HEK293 (cell line): ENCODE measurements at regions not wholly inside any gene's neighbourhood (a gene's known extent, or its start where the extent isn't known, plus 50 kb on each side); places are given as distances from the start of the nearest gene placed in this dataset.

ENCODE experiments used
- BCL6B ChIP-seq: fragments of 450-650 bp; formaldehyde crosslinking; IDR thresholded peaks from 2 replicates; pipeline ENCODE4 v1.5.1; 2017; ENCODE audit warnings: missing biosample characterization, missing genetic modification characterization
- GFI1B ChIP-seq: fragments of 450-650 bp; formaldehyde crosslinking; IDR thresholded peaks from 2 replicates; pipeline ENCODE4 v1.5.1; 2016; ENCODE audit warnings: missing biosample characterization, missing genetic modification characterization
- GLIS1 ChIP-seq: fragments of 450-650 bp; formaldehyde crosslinking; IDR thresholded peaks from 2 replicates; pipeline ENCODE4 v1.5.1; 2016; ENCODE audit warnings: missing biosample characterization, missing genetic modification characterization
- KLF10 ChIP-seq: fragments of 450-650 bp; IDR thresholded peaks from 2 replicates; pipeline ENCODE4 v1.5.1; 2018; ENCODE audit warnings: missing biosample characterization, mild to moderate bottlenecking, missing genetic modification characterization
- PATZ1 ChIP-seq: fragments of 450-650 bp; formaldehyde crosslinking; IDR thresholded peaks from 2 replicates; pipeline ENCODE4 v1.5.1; 2016; ENCODE audit warnings: missing biosample characterization, missing genetic modification characterization
- REPIN1 ChIP-seq: fragments of 450-650 bp; formaldehyde crosslinking; IDR thresholded peaks from 2 replicates; pipeline ENCODE4 v1.5.1; 2017; ENCODE audit warnings: missing biosample characterization, missing genetic modification characterization, low read depth
- SCRT1 ChIP-seq: fragments of 450-650 bp; formaldehyde crosslinking; IDR thresholded peaks from 2 replicates; pipeline ENCODE4 v1.5.1; 2016; ENCODE audit warnings: missing biosample characterization, missing genetic modification characterization, borderline replicate concordance
- YY2 ChIP-seq: fragments of 450-650 bp; formaldehyde crosslinking; IDR thresholded peaks from 2 replicates; pipeline ENCODE4 v1.5.1; 2016; ENCODE audit warnings: missing biosample characterization, missing genetic modification characterization
- ZFP3 ChIP-seq: fragments of 450-650 bp; formaldehyde crosslinking; IDR thresholded peaks from 2 replicates; pipeline ENCODE4 v1.5.1; 2016; ENCODE audit warnings: low read depth, missing biosample characterization, missing genetic modification characterization
- ZNF112 ChIP-seq: fragments of 450-650 bp; formaldehyde crosslinking; IDR thresholded peaks from 2 replicates; pipeline ENCODE4 v1.5.0; 2017; ENCODE audit warnings: missing biosample characterization, missing genetic modification characterization
- ZNF175 ChIP-seq: fragments of 450-650 bp; formaldehyde crosslinking; IDR thresholded peaks from 2 replicates; pipeline ENCODE4 v1.5.1; 2016; ENCODE audit warnings: missing biosample characterization, missing genetic modification characterization
- ZNF221 ChIP-seq: fragments of 450-650 bp; formaldehyde crosslinking; IDR thresholded peaks from 2 replicates; pipeline ENCODE4 v1.5.1; 2017; ENCODE audit warnings: missing biosample characterization, missing genetic modification characterization, borderline replicate concordance
- ZNF239 ChIP-seq: fragments of 450-650 bp; formaldehyde crosslinking; IDR thresholded peaks from 2 replicates; pipeline ENCODE4 v1.5.1; 2016; ENCODE audit warnings: missing biosample characterization, missing genetic modification characterization
- ZNF394 ChIP-seq: fragments of 450-650 bp; formaldehyde crosslinking; IDR thresholded peaks from 2 replicates; pipeline ENCODE4 v1.5.1; 2016; ENCODE audit warnings: missing biosample characterization, missing genetic modification characterization, mild to moderate bottlenecking, moderate library complexity, borderline replicate concordance
- ZNF423 ChIP-seq: fragments of 450-650 bp; formaldehyde crosslinking; IDR thresholded peaks from 2 replicates; pipeline ENCODE4 v1.5.1; 2016; ENCODE audit warnings: missing biosample characterization, missing genetic modification characterization
- ZNF514 ChIP-seq: fragments of 450-650 bp; formaldehyde crosslinking; IDR thresholded peaks from 2 replicates; pipeline ENCODE4 v1.5.1; 2016; ENCODE audit warnings: missing biosample characterization, missing genetic modification characterization
- ZNF548 ChIP-seq: fragments of 450-650 bp; formaldehyde crosslinking; IDR thresholded peaks from 2 replicates; pipeline ENCODE4 v1.5.1; 2016; ENCODE audit warnings: missing biosample characterization, missing genetic modification characterization
- ZNF558 ChIP-seq: fragments of 450-650 bp; formaldehyde crosslinking; IDR thresholded peaks from 2 replicates; pipeline ENCODE4 v1.5.1; 2016; ENCODE audit warnings: missing biosample characterization, missing genetic modification characterization
- ZNF561 ChIP-seq: fragments of 450-650 bp; IDR thresholded peaks from 2 replicates; pipeline ENCODE4 v1.5.1; 2018; ENCODE audit warnings: missing biosample characterization, missing genetic modification characterization, borderline replicate concordance
- ZNF610 ChIP-seq: fragments of 450-650 bp; formaldehyde crosslinking; IDR thresholded peaks from 2 replicates; pipeline ENCODE4 v1.5.1; 2016; ENCODE audit warnings: missing biosample characterization, missing genetic modification characterization, borderline replicate concordance
- ZNF623 ChIP-seq: fragments of 450-650 bp; formaldehyde crosslinking; IDR thresholded peaks from 2 replicates; pipeline ENCODE4 v1.5.1; 2016; ENCODE audit warnings: missing biosample characterization, missing genetic modification characterization
- ZNF645 ChIP-seq: fragments of 450-650 bp; formaldehyde crosslinking; IDR thresholded peaks from 2 replicates; pipeline ENCODE4; 2016; ENCODE audit warnings: missing biosample characterization, missing genetic modification characterization
- ZNF701 ChIP-seq: fragments of 450-650 bp; formaldehyde crosslinking; IDR thresholded peaks from 2 replicates; pipeline ENCODE4 v1.5.1; 2016; ENCODE audit warnings: missing biosample characterization, missing genetic modification characterization
- ZNF776 ChIP-seq: fragments of 450-650 bp; formaldehyde crosslinking; IDR thresholded peaks from 2 replicates; pipeline ENCODE4 v1.5.0; 2017; ENCODE audit warnings: missing biosample characterization, missing genetic modification characterization, borderline replicate concordance
- ZSCAN30 ChIP-seq: fragments of 450-650 bp; IDR thresholded peaks from 2 replicates; pipeline ENCODE4 v1.5.1; 2018; ENCODE audit warnings: missing biosample characterization, mild to moderate bottlenecking, missing genetic modification characterization, moderate library complexity
- TF ChIP-seq, protein P1 (sequence below): fragments of 450-650 bp; formaldehyde crosslinking; IDR thresholded peaks from 2 replicates; pipeline ENCODE4 v1.5.1; 2016; ENCODE audit warnings: missing biosample characterization, missing genetic modification characterization, borderline replicate concordance
- TF ChIP-seq, protein P2 (sequence below): fragments of 450-650 bp; formaldehyde crosslinking; IDR thresholded peaks from 2 replicates; pipeline ENCODE4 v1.5.1; 2016; ENCODE audit warnings: missing biosample characterization, missing genetic modification characterization
- TF ChIP-seq, protein P3 (sequence below): fragments of 450-650 bp; formaldehyde crosslinking; IDR thresholded peaks from 2 replicates; pipeline ENCODE4 v1.5.1; 2016; ENCODE audit warnings: missing biosample characterization, missing genetic modification characterization

- TF ChIP-seq BCL6B (tag by site-specific recombination) (no peak), GFI1B (tag by site-specific recombination) (no peak), ZNF701 (tag by site-specific recombination) (no peak), YY2 (tag by site-specific recombination) (no peak), ZNF548 (no peak), ZNF112 (tag by site-specific recombination) (no peak), ZNF423 (no peak), ZNF561 (0 out of 2 replicates have a peak, but pooled peaks have one; percentile 38), REPIN1 (tag by site-specific recombination) (no peak; the same call in 1 of the 2 replicates), ZSCAN30 (tag by site-specific recombination) (no peak), SCRT1 (tag by site-specific recombination) (no peak), ZNF514 (tag by site-specific recombination) (no peak), ZNF239 (tag by site-specific recombination) (no peak), ZNF610 (tag by site-specific recombination) (no peak), ZNF221 (tag by site-specific recombination) (no peak), ZNF558 (tag by site-specific recombination) (no peak), ZNF645 (no peak), KLF10 (tag by site-specific recombination) (no peak), GLIS1 (tag by site-specific recombination) (peak; percentile 50), PATZ1 (tag by site-specific recombination) (no peak), ZNF175 (tag by site-specific recombination) (no peak), ZNF623 (tag by site-specific recombination) (no peak), ZNF776 (tag by site-specific recombination) (no peak), ZFP3 (tag by site-specific recombination) (no peak), ZNF394 (tag by site-specific recombination) (0 out of 2 replicates have a peak, but pooled peaks have one; percentile 20)
- TF ChIP-seq, protein P1, sequence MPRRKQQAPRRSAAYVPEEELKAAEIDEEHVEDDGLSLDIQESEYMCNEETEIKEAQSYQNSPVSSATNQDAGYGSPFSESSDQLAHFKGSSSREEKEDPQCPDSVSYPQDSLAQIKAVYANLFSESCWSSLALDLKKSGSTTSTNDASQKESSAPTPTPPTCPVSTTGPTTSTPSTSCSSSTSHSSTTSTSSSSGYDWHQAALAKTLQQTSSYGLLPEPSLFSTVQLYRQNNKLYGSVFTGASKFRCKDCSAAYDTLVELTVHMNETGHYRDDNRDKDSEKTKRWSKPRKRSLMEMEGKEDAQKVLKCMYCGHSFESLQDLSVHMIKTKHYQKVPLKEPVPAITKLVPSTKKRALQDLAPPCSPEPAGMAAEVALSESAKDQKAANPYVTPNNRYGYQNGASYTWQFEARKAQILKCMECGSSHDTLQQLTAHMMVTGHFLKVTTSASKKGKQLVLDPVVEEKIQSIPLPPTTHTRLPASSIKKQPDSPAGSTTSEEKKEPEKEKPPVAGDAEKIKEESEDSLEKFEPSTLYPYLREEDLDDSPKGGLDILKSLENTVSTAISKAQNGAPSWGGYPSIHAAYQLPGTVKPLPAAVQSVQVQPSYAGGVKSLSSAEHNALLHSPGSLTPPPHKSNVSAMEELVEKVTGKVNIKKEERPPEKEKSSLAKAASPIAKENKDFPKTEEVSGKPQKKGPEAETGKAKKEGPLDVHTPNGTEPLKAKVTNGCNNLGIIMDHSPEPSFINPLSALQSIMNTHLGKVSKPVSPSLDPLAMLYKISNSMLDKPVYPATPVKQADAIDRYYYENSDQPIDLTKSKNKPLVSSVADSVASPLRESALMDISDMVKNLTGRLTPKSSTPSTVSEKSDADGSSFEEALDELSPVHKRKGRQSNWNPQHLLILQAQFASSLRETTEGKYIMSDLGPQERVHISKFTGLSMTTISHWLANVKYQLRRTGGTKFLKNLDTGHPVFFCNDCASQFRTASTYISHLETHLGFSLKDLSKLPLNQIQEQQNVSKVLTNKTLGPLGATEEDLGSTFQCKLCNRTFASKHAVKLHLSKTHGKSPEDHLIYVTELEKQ (tag by site-specific recombination), result no peak
- TF ChIP-seq, protein P2, sequence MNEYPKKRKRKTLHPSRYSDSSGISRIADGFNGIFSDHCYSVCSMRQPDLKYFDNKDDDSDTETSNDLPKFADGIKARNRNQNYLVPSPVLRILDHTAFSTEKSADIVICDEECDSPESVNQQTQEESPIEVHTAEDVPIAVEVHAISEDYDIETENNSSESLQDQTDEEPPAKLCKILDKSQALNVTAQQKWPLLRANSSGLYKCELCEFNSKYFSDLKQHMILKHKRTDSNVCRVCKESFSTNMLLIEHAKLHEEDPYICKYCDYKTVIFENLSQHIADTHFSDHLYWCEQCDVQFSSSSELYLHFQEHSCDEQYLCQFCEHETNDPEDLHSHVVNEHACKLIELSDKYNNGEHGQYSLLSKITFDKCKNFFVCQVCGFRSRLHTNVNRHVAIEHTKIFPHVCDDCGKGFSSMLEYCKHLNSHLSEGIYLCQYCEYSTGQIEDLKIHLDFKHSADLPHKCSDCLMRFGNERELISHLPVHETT (tag by site-specific recombination), result no peak; the same call in 1 of the 2 replicates
- TF ChIP-seq, protein P3, sequence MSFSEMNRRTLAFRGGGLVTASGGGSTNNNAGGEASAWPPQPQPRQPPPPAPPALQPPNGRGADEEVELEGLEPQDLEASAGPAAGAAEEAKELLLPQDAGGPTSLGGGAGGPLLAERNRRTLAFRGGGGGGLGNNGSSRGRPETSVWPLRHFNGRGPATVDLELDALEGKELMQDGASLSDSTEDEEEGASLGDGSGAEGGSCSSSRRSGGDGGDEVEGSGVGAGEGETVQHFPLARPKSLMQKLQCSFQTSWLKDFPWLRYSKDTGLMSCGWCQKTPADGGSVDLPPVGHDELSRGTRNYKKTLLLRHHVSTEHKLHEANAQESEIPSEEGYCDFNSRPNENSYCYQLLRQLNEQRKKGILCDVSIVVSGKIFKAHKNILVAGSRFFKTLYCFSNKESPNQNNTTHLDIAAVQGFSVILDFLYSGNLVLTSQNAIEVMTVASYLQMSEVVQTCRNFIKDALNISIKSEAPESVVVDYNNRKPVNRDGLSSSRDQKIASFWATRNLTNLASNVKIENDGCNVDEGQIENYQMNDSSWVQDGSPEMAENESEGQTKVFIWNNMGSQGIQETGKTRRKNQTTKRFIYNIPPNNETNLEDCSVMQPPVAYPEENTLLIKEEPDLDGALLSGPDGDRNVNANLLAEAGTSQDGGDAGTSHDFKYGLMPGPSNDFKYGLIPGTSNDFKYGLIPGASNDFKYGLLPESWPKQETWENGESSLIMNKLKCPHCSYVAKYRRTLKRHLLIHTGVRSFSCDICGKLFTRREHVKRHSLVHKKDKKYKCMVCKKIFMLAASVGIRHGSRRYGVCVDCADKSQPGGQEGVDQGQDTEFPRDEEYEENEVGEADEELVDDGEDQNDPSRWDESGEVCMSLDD, result 0 out of 2 replicates have a peak, but pooled peaks have one; percentile 31
These were observed 57.4 kb downstream of the OLIG1 start (continued) for GRCh38 chr21:33127154-33127867.
